WTC11 (cell line): ENCODE measurements at regions not wholly inside any gene's neighbourhood (a gene's known extent, or its start where the extent isn't known, plus 50 kb on each side); places are given as distances from the start of the nearest gene placed in this dataset.

ENCODE experiments used
- TF ChIP-seq, protein P1 (sequence below): fragments of 200-600 bp; IDR thresholded peaks from 2 replicates; pipeline ENCODE4 v1.8.0; 2022; ENCODE audit warnings: antibody characterized with exemption
- TF ChIP-seq, protein P2 (sequence below): sonication (generic); formaldehyde crosslinking; IDR thresholded peaks from 2 replicates; pipeline ENCODE4 v1.8.0; 2023; ENCODE audit warnings: mild to moderate bottlenecking, missing genetic modification reagents

DNA sequence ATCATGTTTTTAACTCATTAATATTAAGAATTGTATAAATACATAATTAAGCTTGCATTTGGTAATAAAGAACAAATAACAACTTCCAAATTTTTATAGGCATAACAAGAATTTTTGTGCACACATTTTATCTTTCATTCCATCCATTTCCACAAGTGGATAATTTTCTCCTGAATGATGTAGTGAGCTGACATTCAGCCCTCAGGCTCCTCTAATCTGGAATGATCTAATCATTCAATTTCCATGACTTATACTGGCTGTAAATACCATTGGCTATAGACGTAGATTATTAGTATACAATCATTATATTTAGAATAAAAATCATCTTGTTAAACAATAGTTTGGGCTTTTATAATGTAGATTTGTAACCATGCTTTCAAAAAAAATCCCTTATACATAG, 287.2 kb upstream of the GHITM start:
- TF ChIP-seq, protein P1, sequence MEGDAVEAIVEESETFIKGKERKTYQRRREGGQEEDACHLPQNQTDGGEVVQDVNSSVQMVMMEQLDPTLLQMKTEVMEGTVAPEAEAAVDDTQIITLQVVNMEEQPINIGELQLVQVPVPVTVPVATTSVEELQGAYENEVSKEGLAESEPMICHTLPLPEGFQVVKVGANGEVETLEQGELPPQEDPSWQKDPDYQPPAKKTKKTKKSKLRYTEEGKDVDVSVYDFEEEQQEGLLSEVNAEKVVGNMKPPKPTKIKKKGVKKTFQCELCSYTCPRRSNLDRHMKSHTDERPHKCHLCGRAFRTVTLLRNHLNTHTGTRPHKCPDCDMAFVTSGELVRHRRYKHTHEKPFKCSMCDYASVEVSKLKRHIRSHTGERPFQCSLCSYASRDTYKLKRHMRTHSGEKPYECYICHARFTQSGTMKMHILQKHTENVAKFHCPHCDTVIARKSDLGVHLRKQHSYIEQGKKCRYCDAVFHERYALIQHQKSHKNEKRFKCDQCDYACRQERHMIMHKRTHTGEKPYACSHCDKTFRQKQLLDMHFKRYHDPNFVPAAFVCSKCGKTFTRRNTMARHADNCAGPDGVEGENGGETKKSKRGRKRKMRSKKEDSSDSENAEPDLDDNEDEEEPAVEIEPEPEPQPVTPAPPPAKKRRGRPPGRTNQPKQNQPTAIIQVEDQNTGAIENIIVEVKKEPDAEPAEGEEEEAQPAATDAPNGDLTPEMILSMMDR, result no peak
- TF ChIP-seq, protein P2, sequence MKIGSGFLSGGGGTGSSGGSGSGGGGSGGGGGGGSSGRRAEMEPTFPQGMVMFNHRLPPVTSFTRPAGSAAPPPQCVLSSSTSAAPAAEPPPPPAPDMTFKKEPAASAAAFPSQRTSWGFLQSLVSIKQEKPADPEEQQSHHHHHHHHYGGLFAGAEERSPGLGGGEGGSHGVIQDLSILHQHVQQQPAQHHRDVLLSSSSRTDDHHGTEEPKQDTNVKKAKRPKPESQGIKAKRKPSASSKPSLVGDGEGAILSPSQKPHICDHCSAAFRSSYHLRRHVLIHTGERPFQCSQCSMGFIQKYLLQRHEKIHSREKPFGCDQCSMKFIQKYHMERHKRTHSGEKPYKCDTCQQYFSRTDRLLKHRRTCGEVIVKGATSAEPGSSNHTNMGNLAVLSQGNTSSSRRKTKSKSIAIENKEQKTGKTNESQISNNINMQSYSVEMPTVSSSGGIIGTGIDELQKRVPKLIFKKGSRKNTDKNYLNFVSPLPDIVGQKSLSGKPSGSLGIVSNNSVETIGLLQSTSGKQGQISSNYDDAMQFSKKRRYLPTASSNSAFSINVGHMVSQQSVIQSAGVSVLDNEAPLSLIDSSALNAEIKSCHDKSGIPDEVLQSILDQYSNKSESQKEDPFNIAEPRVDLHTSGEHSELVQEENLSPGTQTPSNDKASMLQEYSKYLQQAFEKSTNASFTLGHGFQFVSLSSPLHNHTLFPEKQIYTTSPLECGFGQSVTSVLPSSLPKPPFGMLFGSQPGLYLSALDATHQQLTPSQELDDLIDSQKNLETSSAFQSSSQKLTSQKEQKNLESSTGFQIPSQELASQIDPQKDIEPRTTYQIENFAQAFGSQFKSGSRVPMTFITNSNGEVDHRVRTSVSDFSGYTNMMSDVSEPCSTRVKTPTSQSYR, result no peak
